ENCODE measurements at regions not wholly inside any gene's neighbourhood (a gene's known extent, or its start where the extent isn't known, plus 50 kb on each side); places are given as distances from the start of the nearest gene placed in this dataset.

GRCh38 chr1:5764464-5764863 is 227.8 kb downstream of the NPHP4 start:
- TF ChIP-seq CTCF (conservative IDR thresholded peaks at IDR 0.05; ENCODE audit: low read depth in 2 of 2) = no peak
- TF ChIP-seq REST (IDR thresholded peaks at IDR 0.05; ENCODE audit: unreplicated experiment) = no peak
- TF ChIP-seq POLR2AphosphoS5 (IDR thresholded peaks at IDR 0.05; ENCODE audit: low read depth) = no peak
- no peak for TF ChIP-seq CREB1 (CRISPR knock-in tag; IDR thresholded peaks at IDR 0.05; ENCODE audit: low read depth)
